GDM1 (cell line): ENCODE measurements at regions not wholly inside any gene's neighbourhood (a gene's known extent, or its start where the extent isn't known, plus 50 kb on each side); places are given as distances from the start of the nearest gene placed in this dataset.

Experiments
- DNase-seq: peaks from one replicate; lab custom pipeline; 2025; lab: John Stamatoyannopoulos, UW

- no peak for DNase-seq
Observed at GRCh38 chr16:11474617-11475291, 112.0 kb downstream of the LITAF start.

DNA sequence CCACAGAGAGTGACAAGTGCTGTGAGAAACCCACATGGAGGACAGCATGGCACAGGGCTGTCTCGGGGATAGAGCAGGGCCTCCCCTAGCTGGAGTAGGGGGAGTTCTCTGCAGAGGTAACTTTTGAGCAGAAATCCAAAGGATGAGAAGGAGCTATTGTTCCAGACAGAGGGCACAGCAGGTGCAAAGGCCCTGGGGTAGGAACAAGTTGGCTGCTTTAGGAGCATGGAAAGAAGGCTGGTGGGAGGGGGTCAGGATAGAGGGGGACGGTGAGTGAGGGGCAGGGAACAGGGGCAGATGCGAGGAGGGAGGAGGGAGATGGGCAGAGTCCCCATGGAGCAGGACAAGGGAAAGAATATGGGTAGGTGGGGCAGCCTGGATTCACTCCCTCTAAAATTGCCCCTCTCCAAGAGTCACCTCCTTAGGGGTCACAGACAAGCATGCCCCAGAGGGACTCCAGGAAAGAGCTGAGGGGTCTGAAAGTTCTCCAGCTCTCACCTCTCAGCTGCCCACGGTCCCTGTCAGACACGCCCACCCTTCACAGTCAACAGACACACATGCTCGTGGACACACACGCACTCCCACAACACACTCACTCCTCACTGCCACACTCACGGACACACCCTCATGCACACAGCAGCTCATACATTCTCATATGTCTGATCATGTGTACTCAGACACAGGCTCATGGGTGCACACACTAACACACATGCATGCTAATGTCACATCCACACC lies 110.7 kb downstream of the LITAF start:
- DNase-seq, result no peak

DNA sequence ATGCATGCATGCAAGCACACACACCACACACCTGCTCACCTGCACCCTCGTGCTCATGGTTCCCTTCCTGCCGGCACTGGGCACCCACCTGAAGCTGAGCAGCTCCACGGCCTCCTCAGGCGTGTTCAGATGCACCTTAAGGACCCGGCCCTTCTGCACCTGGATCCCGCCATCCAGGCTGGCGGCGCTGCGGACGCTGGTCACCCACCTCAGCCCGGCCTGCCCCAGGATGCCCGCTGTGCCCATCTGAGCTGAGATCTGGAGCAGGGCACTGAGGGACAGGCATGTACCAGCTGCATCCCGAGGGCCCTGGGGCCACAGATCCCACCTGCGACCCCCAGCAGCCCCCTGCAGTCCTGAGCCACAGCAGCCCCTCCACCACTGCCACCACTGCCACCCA lies 110.0 kb downstream of the LITAF start:
- DNase-seq, result no peak

DNA sequence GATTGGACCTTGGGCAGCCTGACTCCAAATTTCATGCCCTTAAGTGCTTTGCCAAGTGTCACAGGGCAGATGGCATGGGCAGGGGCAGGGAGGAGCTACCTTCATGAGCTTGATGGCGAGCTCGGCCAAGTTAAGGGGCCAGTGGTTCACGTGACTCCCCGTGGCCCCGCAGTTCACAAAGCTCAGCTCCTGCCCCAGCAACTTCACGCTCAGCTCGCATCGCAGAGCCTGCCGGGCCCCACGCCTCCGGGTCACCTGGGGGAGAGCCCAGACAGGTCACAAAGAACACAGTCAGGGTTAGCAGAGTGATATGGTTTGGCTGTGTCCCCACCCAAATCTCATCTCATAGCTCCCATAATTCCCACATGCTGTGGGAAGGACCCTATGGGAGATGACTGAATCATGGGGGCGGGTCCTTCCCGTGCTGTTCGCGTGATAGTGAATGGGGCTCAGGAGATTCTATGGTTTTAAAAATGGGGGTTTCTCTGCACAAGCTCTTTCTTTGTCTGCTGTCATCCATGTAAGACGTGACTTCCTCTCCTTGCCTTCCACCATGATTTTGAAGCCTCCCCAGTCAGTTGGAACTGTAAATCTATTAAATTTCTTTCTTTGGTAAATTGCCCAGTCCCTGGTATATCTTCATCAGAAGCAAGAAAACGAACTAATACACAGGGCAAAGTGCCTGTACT lies 108.1 kb downstream of the LITAF start:
- DNase-seq, result no peak

DNA sequence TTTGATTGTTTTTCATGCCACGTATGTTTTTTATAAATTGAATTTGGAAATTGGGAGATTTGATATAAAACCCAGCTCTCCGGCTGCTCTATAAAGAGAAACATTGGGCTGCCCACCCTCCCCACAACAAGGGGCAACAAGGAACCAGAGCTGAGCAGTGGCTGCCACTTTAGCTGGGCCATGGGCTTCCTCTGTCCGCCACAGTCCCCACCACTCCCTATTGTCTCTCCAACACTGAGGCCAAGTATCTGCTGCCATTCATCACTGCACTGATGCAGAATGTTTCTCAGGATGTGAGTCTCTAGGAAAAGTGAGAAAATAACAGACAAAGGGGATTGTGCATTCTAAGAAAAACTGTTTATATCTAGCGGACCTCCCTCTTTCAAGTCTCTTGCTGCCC lies 106.8 kb downstream of the LITAF start:
- DNase-seq, result no peak

- DNase-seq, result no peak
Observed at GRCh38 chr16:11480634-11481033, 106.1 kb downstream of the LITAF start.

DNA sequence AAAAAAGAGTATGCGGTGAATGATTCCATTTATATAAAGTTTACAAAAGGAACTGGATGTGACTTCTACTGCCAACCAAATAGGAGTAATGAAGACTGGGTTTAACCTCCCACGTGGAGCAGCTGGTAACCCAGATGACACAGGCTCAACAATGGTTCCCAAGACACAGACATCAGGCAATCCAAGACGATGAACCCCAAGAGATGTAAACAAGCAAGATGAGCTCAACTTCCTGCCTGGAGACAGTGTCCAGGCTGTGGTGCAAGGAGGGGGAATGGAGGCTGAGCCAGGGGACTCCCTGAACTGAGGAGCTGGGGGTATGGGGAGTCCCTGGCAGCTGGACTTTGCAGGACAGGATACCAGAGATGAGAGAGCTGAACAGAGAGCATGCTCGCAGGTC lies 104.7 kb downstream of the LITAF start:
- DNase-seq, result no peak

DNA sequence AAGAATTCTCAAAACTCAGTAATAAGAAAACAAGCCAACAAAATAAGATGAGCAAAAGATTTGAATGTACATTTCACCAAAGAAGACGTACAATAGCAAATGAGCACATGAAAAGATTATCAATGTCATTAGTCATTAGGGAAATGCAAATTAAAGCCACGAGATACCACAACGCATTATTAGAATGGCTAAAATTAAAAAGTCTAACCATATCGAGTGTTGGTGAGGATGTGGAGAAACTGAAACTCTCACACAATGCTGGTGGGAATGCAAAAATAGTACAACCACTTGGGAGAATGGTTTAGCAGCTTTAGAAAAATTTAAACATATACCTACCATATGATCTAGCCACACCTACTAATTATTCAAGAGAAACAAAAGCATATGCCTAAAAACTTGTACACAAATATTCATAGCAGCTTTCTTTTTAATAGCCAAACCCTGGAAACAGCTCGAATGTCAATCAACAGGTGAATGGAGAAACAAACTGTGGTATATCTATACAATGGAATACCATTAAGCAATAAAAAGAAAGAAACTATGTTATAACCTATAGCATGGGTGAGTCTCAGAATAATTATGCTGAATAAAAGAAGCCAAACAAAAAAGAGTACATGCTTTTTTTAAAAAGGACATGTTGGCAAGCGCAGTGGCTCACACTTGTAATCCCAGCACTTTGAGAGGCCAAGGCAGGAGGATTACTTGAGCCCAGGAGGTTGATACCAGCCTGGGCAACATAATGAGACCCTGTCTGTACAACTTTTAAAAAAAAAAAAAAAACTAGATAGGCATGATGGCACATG lies 103.6 kb downstream of the LITAF start:
- no peak for DNase-seq

DNA sequence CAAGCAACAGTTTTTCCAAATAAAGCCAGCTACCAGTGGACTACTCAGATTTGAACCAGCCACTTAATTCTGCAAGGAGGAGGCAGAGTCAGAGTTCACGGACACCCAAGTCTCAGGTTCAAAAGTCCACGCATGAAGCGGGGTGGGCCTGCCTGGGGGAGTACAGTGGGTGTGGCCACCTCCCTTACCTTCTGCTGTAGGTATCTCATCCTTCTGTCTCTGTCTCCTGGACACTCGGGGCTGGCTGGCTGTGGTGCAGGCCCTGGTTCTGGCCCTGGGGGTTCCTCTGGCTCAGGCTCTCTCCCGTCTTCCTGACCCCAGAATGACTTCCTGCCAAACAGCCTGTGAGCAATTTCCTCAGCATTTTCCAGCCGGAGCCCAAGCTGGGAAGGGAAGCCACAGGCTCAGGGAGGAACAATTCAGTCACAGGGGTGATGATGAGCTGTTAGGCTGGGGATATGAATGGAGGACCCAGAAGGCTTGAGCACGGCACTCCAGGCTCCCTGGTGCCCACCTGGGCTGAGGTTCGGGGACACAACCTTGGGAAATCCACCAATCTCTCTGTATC lies 101.9 kb downstream of the LITAF start:
- no peak for DNase-seq

GRCh38 chr16:11485676-11486075 lies 101.0 kb downstream of the LITAF start:
- DNase-seq, result no peak

- DNase-seq, result no peak
Observed at GRCh38 chr16:11487289-11487688, 99.4 kb downstream of the LITAF start.

GRCh38 chr16:11488304-11488703 lies 98.4 kb downstream of the LITAF start:
- DNase-seq, result no peak

DNA sequence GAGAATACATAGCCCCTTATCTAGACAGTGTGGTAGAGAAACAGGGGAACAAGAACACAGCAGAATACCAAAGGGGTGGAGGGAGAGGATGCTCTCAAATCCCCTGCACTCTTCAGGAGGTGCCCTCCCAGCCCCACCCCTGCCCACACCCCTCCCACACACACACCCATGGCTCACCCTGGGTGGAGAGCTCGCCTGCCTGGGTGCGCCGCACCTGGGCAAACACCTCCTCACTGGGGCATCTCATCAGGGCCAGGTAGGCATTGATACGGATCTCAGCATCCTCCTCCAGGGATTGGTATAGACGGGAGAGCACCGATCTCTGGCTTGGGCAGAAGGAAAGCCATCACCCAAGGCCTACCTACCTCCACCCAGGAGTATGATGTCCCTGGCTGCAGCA lies 95.2 kb downstream of the LITAF start:
- no peak for DNase-seq

DNA sequence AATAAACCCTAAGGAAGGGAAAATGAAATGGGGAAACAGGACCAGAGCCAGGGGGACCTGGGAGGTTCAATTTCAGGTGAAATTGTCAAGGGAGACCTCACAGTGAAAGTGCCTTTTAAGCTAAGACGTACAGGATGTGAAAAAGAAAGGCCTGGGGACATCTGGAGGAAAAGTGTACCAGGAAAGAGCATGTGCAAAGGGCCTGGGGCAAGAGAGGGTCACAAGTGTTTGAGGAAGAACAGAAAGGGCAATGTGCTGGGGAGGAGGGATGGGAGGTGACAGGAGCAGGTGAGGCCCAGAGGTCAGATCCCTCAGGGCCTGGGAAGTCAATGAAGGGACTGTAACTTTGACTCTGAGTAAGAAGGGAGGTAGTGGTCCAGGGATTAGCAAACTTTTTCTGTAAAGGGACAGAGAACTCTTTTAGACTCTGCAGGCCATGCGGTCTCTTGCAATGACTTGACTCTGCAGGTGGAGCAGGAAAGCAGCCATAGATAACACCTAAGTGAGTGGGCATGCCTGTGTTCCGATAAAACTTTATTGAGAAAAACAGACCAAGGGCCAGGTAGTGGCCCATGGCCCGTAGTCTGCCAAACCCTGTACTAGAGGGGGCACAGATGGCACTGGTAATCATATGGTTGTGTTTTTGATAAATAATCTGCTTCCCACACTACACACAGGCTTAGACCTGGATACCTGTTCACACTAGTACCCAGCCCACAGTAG lies 93.8 kb downstream of the LITAF start:
- no peak for DNase-seq

- DNase-seq, result no peak
Observed at GRCh38 chr16:11493531-11493929, 93.2 kb downstream of the LITAF start.

- DNase-seq, result no peak
Observed at GRCh38 chr16:11494029-11494428, 92.7 kb downstream of the LITAF start.

DNA sequence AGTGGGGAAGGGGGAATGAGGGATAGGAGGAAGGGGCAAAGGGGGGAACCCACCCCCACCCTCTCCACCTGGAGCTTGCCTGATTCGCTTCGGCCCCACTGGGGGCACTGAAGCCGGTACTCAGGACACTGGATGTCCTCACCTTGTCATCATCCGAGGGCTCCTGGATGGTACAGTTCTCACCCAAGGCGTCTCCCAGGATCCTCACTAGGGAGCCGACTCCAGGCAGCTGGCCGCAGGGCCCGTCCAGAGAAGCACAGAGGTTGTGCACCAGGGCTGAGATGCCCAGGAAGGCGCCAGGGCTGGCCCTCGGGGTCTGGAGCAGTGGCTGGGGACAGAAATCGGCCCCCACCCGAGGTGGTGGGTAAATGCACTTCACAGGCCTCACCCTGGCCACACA lies 92.3 kb downstream of the LITAF start:
- DNase-seq, result no peak

- no peak for DNase-seq
Observed at GRCh38 chr16:11495066-11495407, 91.7 kb downstream of the LITAF start.
